ENCODE measurements at regions not wholly inside any gene's neighbourhood (a gene's known extent, or its start where the extent isn't known, plus 50 kb on each side); places are given as distances from the start of the nearest gene placed in this dataset.

GRCh38 chr6:167578371-167578901 lies 248.3 kb upstream of the AFDN start:
- no peak for ATAC-seq
- WGBS, 2 donors = 97 to 98% methylated on average over 16 of the region's 16 CpGs
- Histone ChIP-seq H3K4me3 (no peak overlapping the region), H3K27me3 (no peaks in the 10 kb centered on the region), H3K9me3 (peaks cover 0 to 13% (median 11%) of the 10 kb centered on the region in 11 donors), H3K36me3 (no peaks in the 10 kb centered on the region), H3K27ac (no peak overlapping the region), H3K4me1 (peaks cover 0 to 13% (median 1%) of the 10 kb centered on the region in 9 donors)
- TF ChIP-seq CTCF (IDR thresholded peaks at IDR 0.05) = no peak
- DNase-seq = no peak
- intact Hi-C loops (cut with DNase I) = no loop called here

GRCh38 chr6:167579806-167580618 lies 246.7 kb upstream of the AFDN start:
- Histone ChIP-seq H3K27me3 (no peaks in the 10 kb centered on the region), H3K36me3 (no peaks in the 10 kb centered on the region), H3K4me1 (peaks cover 0 to 7% (median 0%) of the 10 kb centered on the region in 9 donors), H3K4me3 (no peak overlapping the region), H3K9me3 (peaks cover 0 to 27% (median 21%) of the 10 kb centered on the region in 11 donors), H3K27ac (peak overlapping the region in 1 of 10 donors; percentile 43)
- ATAC-seq (no peak), DNase-seq (no peak)
- intact Hi-C loops (cut with DNase I) = no loop called here
- TF ChIP-seq CTCF (IDR thresholded peaks at IDR 0.05) = no peak
- WGBS, 2 donors = 77 to 80% methylated on average over 9 of the region's 9 CpGs

DNA sequence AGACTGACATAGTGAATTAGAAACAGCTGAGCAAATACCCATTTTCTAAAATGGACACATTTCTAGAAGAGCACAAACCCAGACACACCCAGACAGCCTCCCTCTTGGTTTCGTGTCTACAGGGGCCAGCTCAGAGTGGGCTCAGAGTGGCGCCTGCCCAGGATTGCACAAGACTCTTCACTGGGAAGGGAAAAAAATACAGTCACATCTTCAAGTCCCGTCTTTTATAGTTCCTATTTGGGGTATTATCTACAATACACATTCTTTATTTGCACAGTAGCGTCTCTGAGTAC lies 246.1 kb upstream of the AFDN start:
- DNase-seq = no peak
- intact Hi-C loops (cut with DNase I) = no loop called here
- H3K9me3 ChIP-seq = peaks cover 0 to 32% (median 21%) of the 10 kb centered on the region in 11 donors
- H3K27ac ChIP-seq = peak overlapping the region in 1 of 10 donors; percentile 43
- no peaks in the 10 kb centered on the region for H3K27me3 ChIP-seq
- no peak for TF ChIP-seq CTCF (IDR thresholded peaks at IDR 0.05)
- no peaks in the 10 kb centered on the region for H3K36me3 ChIP-seq
- H3K4me3 ChIP-seq = no peak overlapping the region
- 69 to 81% methylated on average over 4 of the region's 4 CpGs for WGBS, 2 donors
- peaks cover 0 to 7% (median 0%) of the 10 kb centered on the region in 9 donors for H3K4me1 ChIP-seq
- ATAC-seq = peak in 5 of 8 donors; percentile 33 to 62 (median 52)

GRCh38 chr6:167581637-167582036 lies 245.1 kb upstream of the AFDN start:
- no peak overlapping the region for H3K27ac ChIP-seq
- ATAC-seq (no peak), DNase-seq (no peak)
- TF ChIP-seq CTCF (IDR thresholded peaks at IDR 0.05) = no peak
- no peaks in the 10 kb centered on the region for H3K27me3 ChIP-seq
- intact Hi-C loops (cut with DNase I) = no loop called here
- H3K4me3 ChIP-seq = no peak overlapping the region
- peaks cover 0 to 7% (median 0%) of the 10 kb centered on the region in 9 donors for H3K4me1 ChIP-seq
- H3K9me3 ChIP-seq = peaks cover 0 to 43% (median 21%) of the 10 kb centered on the region in 11 donors
- WGBS, 2 donors = 97 to 99% methylated on average over 6 of the region's 6 CpGs
- H3K36me3 ChIP-seq = no peaks in the 10 kb centered on the region
